Hepatic stellate cell (primary cell): ENCODE measurements at regions not wholly inside any gene's neighbourhood (a gene's known extent, or its start where the extent isn't known, plus 50 kb on each side); places are given as distances from the start of the nearest gene placed in this dataset.

Experiments
- DNase-seq: peaks from one replicate; pipeline ENCODE4 v3.0.0; 2011; ENCODE audit warnings: low spot score

DNA sequence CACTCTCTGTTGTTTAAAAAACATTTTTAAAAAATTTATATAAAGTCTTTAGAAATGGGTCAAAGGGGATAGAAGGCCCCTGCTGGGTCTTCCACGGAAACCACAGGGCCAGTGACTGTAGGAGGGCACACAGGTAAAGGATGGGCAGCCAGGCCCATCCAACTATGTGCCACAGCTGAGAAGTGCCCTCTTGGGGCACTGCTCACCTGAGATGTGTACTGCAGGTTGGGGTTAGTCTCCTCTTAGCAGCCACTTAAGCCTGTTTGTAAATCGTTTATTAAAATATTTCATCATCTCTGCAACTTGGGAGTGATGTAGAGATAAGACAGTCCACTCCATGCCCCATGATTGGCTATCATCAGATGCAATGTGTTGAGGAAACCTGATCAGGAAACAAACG, 222.4 kb downstream of the DIRAS2 start:
- DNase-seq, result no peak

DNA sequence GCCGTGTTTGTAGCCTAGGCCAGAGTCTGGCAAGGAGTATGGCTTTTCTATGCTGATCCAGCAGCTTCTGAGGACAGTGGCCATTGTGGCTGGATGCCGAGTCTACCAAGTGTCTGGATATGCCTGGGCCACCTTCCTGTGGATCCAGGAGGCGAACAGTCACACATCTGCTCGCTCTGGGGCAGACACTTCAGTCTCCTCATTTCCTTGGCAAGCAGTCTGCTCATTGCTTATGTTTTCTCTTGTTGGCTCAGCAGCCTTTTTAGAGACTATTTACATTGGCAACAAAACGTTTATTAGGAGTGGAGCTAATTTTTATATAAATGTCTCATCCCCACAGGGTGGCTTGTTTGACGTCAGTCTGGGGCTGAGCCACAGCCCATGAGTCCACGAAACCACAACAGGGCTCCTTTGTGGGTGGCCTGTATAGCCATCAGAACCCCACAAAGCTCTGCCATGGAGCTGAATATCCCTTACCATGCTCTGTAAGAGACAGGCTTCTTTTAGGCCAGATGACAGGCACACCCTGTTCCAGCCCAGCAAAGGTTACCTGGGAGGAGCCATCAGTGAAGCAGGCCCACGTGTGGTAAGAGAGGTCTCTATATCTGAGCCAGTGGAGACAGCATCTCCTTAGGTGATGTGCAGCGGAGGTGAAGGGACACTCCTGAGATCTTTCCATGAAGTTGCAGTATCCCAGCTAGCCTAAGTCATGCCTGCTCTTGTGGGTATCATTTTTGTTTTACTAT, 221.7 kb downstream of the DIRAS2 start:
- no peak for DNase-seq

DNA sequence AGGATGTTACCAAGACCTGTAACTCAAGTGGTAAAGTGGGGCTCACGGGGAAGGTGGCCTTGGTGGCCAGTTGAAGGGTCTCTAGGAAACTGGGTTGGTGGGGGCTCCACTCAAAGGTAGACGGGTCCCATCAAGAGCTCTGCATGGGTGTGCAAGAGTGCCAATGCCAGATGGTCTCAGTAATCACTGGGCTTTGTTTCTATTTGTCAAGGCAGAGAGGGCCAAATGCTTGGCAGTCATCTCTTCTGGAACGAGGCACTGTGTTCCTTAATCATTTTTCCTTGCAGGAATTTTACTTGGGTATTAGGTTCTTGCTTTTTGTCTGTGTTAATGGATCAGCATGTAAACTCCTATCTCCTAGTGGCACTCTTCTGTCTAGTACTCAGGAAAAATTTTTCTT, 220.8 kb downstream of the DIRAS2 start:
- no peak for DNase-seq

DNA sequence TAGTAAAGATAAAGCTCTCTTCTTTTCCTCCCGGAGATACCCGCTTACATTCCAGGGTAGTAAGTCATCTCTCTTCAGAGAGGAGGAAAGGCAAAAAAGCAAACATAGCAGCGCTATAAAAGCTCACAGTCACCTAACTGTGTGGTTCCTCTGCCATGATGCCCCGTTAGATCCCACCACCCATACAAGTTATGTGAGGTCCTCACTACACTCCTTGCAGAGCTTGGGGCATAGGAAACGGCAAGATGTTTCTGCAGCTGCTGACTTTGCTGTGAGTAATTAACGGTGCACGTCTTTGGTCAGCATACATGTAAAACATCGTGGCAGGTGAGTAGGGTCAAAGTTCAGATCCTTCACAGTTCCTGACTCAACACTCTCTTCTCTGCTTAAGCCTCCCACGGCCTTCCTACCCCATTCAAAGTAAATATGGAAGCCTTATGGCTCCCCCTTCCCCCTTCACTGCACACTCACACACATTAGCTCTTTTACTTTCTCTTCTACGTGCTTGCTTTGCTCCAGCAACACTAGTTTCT, 218.9 kb downstream of the DIRAS2 start:
- no peak for DNase-seq

DNA sequence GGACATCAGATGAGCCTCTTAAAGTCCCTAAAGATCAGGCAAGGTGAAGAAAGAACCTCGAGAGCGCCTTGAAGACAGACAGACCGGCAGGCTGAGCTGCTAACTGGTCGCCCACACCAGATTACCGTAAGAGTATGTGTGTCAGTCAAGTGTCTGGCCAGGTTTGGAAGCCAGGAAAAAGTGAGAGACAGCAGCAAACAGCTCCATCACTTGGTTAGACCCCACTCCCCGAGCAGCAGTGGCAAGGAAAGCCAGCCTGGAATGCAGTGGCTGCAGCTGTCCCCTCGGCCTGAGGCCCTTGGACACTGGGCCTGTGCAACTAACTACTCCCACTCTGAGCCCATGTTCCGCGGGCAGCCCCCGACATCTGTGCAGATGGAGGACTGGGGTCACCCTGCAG, 214.1 kb downstream of the DIRAS2 start:
- DNase-seq, result no peak

DNA sequence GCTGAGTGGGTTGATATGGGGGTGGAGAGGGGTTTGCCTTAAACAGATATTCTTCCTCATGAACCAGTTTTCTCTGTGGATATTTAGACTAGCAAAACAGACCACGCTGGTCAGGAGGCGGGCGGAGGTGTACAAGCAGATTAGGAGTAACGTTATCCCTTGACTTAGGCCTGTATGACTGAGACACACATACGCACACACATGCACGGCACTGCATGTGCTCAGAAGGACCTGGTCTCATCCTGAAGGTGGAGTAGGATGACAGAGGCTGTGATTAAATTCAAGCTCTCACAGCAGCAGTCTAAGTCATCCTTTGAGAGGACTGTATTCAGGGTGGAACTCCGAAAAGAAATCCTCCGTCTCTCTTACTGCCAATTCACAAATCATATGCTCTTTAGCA, 209.7 kb downstream of the DIRAS2 start:
- no peak for DNase-seq

DNA sequence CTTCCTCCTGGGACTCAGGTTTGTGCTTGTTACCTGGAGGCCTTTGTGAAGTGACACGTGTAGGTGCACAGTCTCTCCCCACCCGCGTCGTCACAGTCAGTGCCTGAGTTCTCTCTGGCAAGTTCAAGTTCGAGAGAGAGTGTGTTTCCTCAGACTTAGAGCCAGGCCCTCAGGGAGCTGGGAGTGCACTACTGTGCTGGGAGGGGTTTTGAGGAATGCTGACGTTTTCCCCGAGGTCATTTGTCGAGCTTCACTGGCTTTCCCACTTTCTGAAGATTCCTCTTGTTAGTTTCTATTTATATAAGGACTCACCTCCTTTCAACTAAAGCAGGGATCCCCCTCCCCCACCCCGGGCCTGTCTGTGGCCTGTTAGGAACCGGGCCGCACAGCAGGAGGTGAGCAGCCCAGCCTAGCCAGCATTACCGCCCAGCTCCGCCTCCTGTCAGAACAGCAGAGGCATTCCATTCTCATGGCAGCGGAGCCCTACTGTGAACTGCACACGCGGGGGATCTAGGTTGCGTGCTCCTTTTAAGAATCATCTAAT, 209.2 kb downstream of the DIRAS2 start:
- DNase-seq, result no peak

DNA sequence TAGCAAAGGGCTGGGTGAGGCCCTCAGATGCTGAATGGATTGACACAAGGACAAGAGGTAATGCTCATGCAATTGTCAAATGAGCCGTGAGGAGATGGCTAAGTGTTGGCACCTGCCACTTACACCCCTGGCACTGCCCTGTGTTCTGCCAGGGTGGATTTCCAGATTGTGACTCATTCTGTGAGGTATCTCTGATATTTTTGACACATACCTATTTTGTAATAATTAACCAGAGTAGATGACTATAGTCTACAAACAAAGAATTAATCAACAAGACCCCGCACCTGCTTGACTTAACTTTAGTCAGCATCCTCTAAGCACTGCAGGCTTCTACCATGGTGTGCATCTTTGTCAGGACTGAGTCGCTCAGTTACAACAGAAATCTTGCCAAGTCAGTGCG, 200.8 kb downstream of the DIRAS2 start:
- no peak for DNase-seq

DNA sequence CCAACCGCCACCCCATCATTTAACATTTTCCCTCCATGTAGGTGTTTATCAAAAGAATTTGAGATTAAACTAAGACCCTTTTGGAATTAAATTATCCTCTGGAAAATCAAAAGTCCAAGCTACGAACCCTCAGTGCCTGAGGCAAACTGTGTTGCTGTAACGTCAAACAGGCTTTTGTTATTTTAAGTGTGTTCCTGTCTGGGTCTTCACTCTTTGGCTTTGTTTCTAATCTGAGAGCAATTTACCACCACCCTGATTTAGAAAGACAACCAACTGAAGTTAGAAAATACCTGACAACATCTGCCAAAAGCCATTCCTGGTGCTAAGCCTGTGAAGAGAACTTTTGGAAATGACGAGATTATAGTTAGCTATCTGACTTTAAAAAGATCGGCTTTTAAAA, 199.9 kb downstream of the DIRAS2 start:
- DNase-seq, result no peak

DNA sequence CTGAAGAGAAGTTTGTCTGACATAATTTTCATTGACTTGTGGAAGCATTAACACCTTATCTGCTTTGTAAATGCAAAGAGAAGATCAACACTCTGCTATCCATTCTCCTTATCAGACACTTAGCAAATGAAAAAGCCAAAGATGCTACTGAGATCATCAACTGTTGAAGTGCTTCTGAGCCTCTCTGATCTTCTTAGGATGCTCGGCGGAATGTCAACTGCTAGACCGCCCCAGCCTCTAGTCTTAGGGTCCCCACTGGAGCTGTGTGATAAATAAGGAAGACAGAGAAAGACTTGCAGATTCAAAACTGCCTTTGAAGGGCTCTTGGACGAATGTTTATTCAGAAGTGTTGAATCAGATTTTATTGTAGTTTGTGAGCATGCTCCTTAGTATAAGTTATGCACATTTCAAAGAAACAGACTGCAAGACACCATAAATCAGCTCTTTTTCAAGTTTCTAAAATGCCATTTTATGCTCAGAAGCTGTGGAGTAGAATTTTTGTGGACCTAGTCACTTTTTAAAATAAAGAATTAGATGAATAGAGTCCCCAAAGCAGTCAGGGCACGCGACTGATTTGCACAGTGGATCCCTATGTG, 197.9 kb downstream of the DIRAS2 start:
- DNase-seq, result no peak

DNA sequence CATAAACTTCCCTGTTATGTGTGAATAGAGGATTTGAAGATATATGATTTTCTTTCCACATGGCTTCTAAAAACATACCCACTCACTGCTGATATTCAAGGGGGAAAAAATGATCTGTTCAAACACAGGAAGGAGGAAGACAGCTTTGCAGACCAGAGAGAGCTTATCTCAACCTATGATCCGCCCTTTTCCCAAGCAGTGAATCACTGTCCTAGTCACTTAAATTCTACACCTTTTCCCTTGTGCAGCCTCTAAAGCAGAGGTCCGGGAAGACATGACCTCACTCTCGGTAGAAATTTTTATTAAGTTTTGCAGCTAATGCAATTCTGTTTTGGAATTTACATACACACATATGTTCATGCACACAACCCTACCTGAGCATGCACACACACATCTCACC, 197.2 kb downstream of the DIRAS2 start:
- DNase-seq, result no peak

DNA sequence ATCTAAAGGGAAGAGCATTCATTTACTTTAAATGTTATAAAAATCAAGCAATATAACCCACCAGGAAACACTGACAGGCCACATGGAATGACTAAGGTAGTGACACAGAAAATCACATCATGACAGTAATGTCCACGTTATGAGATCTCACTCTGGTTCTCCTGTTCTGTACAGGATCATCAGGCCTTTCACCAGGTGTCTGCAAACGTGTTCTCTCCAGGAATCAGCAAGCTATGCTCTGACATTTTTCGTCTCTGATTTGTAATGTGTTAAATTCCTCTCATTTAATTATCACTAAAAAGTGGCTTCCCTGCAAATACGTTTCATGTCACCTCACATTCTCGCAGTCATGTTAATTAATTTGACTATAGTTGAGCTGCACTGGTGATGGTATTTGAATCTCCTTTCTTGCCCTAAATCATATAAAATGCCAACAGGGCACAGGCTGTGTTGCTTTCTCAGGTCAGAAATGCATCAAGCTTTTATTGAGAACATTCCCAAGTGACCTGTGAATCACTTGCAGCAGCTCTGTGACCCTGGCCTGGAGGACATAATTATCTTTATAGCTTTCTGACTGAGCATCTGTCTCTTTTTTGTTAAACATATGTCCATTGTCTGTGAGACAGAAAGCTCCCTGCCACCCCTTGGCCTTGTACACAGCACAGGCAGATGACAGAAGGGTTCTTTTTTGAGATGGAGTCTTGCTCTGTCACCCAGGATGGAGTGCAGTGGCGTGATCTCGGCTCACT, 196.2 kb downstream of the DIRAS2 start:
- DNase-seq, result no peak

DNA sequence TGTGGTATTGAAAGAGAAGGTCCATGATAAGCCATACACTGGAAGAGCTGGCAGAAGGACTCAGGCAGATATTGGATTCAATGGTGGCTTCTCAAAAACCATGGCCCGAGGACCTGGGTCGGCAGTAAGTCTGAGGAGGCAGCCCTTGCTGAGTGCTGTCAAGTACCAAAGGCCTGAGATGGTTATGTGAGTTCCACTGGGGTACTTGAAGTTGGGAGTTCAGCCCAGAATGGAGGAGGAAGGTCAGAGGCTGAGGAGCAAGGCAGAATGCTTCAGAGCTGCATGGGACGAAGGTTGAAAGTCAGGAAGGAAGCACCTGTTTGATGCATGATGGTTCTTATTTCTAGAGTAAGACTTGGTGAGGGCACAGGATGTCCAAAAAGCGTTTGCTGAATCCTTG, 194.9 kb downstream of the DIRAS2 start:
- no peak for DNase-seq

DNA sequence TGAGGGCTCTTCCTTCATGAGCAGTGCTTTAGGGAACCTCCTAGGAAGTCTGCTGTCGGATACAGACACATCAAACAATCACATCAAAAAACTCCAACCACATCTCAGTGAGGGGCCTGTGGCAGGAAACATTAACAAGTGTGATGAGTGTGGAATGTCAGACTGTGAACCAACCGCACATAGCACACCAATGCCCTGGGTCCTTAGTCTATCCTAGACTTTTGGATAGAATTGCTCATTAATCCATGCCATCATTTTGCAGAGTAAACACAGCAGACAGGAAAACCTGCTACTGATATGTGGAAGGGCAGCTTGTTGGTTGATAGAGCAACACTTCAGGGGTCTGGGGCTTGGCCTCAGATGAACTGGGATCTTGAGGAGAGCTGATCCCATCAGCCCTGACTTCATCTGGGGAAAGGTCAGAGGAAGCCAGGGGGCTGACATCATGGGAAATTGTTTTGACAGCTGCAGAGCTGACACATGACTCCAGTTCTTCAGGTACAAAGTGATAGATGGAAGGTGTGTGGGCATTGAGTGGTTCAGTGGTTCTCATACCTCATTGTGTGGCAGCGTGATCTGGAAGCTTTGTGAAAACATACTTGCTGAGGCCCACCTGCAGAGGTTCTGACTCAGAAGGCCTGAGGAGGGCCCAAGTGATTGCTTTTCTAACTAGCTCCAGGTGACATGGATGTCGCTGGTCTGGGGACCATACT, 193.3 kb downstream of the DIRAS2 start:
- DNase-seq, result no peak

DNA sequence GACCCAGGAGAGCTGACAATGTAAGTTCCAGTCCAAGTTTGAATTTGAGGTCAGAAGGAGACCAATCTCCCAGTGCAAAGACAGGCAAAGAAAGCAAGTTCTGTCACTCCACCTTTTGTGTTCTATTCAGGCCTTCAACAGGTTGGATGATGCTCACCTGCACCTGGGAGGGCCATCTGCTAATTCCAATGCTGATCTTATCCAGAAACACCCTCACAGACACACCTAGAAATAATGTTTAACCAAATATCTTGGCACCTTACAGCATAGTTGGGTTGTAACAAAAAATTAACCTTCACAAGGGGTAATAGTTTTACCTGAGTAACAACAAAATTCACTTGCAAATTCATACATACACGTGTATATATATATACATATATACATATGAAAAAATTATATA, 190.8 kb downstream of the DIRAS2 start:
- DNase-seq, result no peak

DNA sequence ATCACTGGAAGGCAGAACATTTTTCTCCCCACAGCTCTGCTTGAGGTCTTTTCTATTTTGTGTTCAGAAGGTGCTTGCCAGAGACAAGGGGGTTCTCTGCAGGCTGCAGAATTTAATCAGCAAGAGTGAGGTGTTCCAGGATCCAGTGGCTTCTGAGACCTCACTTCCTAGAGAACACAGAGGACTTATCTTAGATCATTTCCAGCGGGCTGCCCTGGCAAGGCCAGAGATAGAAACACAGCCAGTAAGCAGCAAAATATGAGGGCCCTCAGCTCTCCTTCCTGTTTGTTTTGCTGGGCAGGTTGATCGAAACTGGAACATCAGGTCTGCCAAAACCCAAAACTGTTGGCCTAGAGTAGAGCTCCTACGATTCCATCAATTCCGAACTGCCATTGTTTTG, 187.3 kb downstream of the DIRAS2 start:
- DNase-seq, result no peak

DNA sequence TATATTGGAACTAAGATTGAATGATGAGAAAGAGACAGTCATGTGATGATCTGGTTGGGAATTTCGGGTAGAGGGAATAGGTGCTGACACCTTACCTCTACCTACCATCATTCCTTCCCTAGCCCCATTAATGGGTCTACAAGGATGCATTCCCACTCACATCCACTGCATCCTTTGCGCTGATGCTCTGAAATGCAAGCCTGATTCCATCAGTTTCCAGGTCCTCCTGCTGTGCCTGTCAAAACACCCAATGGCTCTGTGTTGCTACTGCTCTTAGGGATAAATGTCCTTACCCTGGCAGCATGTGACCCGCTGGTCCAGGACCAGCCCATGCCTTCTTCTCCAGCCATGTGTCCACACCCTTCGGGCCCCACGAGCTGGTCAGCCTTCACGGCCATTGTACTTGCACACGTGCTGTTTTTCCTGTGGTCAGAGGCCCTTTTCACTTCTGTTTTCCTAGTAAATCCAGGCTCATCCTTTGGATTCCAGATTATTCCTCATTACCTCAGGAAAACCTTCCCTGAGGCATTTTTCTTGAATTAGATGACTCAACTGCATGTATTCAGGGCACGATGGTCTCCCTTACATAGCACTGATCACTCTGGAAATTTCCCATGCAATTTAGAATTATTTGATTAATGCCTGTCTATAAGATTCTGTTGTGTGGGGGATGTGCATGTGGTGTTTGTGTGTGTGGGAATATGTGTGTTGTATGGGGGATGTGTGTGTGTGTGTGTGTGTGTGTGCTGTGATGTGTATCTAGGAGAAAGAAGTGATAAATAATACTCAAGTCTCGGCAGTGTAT, 185.0 kb downstream of the DIRAS2 start:
- DNase-seq, result no peak

DNA sequence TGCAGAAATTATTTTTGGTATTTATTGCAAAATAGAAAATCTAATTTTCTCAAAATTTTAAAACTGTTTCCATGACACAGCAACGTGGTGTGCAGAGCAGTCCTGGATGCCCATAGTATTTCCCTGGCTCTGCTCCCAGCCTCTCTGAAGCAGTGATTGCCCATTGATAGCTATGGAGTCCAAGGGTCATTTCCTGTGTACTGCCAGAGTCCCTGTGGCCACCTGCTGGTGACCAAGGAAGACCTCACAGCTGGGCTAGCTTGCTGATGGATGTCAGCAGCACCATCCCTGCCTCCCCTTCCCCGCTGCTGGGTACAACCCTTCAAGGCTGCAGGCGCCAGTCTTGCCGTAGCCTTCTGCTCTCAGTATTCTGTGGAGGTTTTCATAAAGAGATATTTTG, 184.1 kb downstream of the DIRAS2 start:
- no peak for DNase-seq

DNA sequence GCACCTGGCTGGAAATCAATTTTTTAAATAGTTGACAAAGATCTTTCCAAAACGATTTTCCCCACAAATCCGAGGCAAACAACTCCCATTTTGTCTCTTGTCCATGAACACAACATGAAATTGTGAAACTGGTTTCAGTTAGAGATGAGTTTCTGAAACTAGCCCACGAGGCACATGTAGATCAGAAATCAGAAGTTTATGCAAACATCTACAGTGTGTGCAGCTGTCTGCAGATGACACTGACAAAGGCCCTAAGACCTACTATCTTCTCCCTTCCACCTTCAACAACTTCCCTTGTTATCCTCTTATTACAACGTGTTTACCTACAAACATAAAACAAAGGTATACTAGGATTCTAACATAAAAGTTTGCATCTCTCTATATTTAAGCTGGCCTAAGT, 183.3 kb downstream of the DIRAS2 start:
- DNase-seq, result no peak

DNA sequence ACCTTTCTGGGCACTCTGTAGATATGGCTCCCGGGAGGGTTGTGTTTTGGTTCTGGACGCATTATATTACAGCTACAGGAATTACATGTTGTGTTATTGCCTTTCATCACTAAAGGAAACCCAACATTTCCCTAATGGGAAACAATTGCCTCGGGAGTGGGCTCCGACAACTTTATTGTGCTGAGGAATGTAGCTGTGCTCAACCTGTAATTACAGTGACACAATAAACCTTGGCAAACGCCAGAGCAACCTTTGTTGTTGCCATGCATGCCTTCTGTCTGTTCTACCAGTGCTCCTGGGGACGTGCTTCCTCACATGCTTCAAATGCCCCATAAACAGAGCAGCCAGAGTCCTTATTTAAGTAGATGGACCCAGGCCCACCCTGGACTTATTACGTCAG, 182.4 kb downstream of the DIRAS2 start:
- no peak for DNase-seq

DNA sequence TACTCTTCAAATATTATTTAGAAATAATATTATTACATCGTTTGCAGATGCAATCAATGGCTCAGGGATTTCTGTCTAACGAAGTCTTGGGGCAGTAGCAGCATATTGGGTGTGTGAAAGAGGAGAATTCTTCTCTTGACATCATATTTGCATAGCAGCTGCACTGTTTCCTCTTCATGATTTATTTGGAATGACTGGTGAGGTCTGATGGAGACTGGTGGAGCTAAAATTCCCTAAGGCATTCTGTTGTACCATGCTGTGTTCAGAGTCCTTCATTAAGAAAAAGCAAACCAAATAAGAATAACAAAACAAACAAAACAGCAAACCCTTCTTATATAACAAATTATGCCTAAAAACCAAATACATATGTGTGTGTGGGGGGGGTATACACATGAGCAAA, 177.6 kb downstream of the DIRAS2 start:
- no peak for DNase-seq
